GM12878 (cell line): ENCODE measurements at regions not wholly inside any gene's neighbourhood (a gene's known extent, or its start where the extent isn't known, plus 50 kb on each side); places are given as distances from the start of the nearest gene placed in this dataset.

Source experiments
- ATAC-seq: fragments of 200-7000 bp; cut with Tn5 transposase; 3 replicates; pipeline ENCODE4 v1.9.1; 2020; ENCODE audit warnings: mild to moderate bottlenecking, moderate library complexity
- BruUV-seq: library from RNA; stranded (reverse); fragments of 400-500 nt; replicated peaks from 2 replicates; lab custom pipeline; 2021; lab: Mats Ljungman, UMichigan
- CTCF ChIA-PET: fragments of 300-600 bp; sonication (Branson Sonifier 250); formaldehyde crosslinking; extraction: SDS; loops from one replicate; lab custom pipeline; 2021; ENCODE audit warnings: inconsistent platforms; lab: Yijun Ruan, JAX
- POLR2A ChIA-PET: fragments of 350-600 bp; formaldehyde crosslinking; extraction: SDS; loops from one replicate; lab custom pipeline; 2021; ENCODE audit warnings: inconsistent platforms; lab: Charles Lee
- RAD21 ChIA-PET: fragments of 300-600 bp; sonication (Branson Sonifier 250); formaldehyde crosslinking; loops from one replicate; lab custom pipeline; 2023; ENCODE audit warnings: antibody characterized with exemption; ENCODE audit not compliant: unreplicated experiment; lab: Charles Lee
- SMC1A ChIA-PET: fragments of 300-600 bp; sonication (Branson Sonifier 250); formaldehyde crosslinking; loops from one replicate; lab custom pipeline; 2023; ENCODE audit not compliant: unreplicated experiment, uncharacterized antibody; lab: Charles Lee
- DNase-seq: peaks from one replicate; pipeline ENCODE4 v3.0.0-alpha.2; 2011; ENCODE audit warnings: low read depth, low spot score
- FAIRE-seq: peaks from 3 replicates; lab custom pipeline; 2011; peaks lifted over from hg19 to GRCh38; lab: Jason Lieb, UNC
- H2AFZ ChIP-seq: 2 replicates; pipeline ENCODE4 v1.6.0; 2011; ENCODE audit warnings: low read depth, low read length, control low read depth; ENCODE audit not compliant: control insufficient read depth
- H3K27ac ChIP-seq: 2 replicates; pipeline ENCODE4 v1.5.1; 2011; ENCODE audit warnings: control low read depth; ENCODE audit not compliant: control insufficient read depth, insufficient read depth
- H3K27me3 ChIP-seq, 2 experiments: replicated peaks in 1 of 2; 2 replicates each; pipeline versions ENCODE4 v1.6.0 to v1.6.1; 2011; ENCODE audit warnings: low read length in 1 of 2; ENCODE audit not compliant: control insufficient read depth in 2 of 2, insufficient read depth in 2 of 2
- H3K36me3 ChIP-seq, 2 experiments: 2 replicates each; pipeline ENCODE4 v1.5.1; 2011; ENCODE audit warnings: low read length in 1 of 2; ENCODE audit not compliant: control insufficient read depth in 2 of 2, insufficient read depth in 2 of 2
- H3K4me1 ChIP-seq: 2 replicates; pipeline ENCODE4 v1.6.1; 2011; ENCODE audit warnings: mild to moderate bottlenecking, low read length, moderate library complexity, mixed read lengths; ENCODE audit not compliant: control insufficient read depth, insufficient read depth
- H3K4me2 ChIP-seq: 2 replicates; pipeline ENCODE4 v1.6.0; 2011; ENCODE audit warnings: control low read depth; ENCODE audit not compliant: control insufficient read depth, insufficient read depth
- H3K4me3 ChIP-seq: fragments of 200-600 bp; sonication (generic); 2 replicates; pipeline ENCODE4 v1.5.1; 2016
- H3K79me2 ChIP-seq: 2 replicates; pipeline ENCODE4 v1.6.0; 2011; ENCODE audit warnings: low read length; ENCODE audit not compliant: control insufficient read depth, insufficient read depth
- H3K9ac ChIP-seq: 2 replicates; pipeline ENCODE4 v1.8.0; 2011; ENCODE audit warnings: low read length, control low read depth, mixed read lengths; ENCODE audit not compliant: control insufficient read depth, insufficient read depth
- H3K9me3 ChIP-seq: replicated peaks from 3 replicates; pipeline ENCODE4 v1.5.1; 2011; ENCODE audit warnings: mild to moderate bottlenecking, low read length; ENCODE audit not compliant: control insufficient read depth, insufficient read depth
- H4K20me1 ChIP-seq: 2 replicates; pipeline ENCODE4 v1.6.0; 2011; ENCODE audit not compliant: control insufficient read depth, insufficient read depth
- BHLHE40 ChIP-seq, 2 experiments: fragments of 450-650 bp in 1 of 2; IDR thresholded peaks; 2 replicates each; pipeline ENCODE4 v1.6.1; 2011 to 2017; ENCODE audit warnings: low read depth in 2 of 2, borderline replicate concordance in 1 of 2, improper control_type of control experiment in 1 of 2, low read length in 1 of 2, mild to moderate bottlenecking in 1 of 2
- EED ChIP-seq: sonication (generic); IDR thresholded peaks from 2 replicates; pipeline ENCODE4 v1.6.1; 2016; ENCODE audit warnings: antibody characterized with exemption, low read depth
- ETV6 ChIP-seq, 2 experiments: fragments of 450-650 bp in 1 of 2; IDR thresholded peaks in 1 of 2; conservative IDR thresholded peaks in 1 of 2; 2 replicates each; pipeline ENCODE4 v1.6.1; 2014; ENCODE audit warnings: antibody characterized with exemption in 1 of 2, borderline replicate concordance in 1 of 2, low read depth in 1 of 2, mild to moderate bottlenecking in 1 of 2, moderate library complexity in 1 of 2
- IRF4 ChIP-seq: IDR thresholded peaks from 2 replicates; pipeline ENCODE4 v1.6.1; 2011; ENCODE audit warnings: low read depth, low read length
- KLF5 ChIP-seq: fragments of 450-650 bp; IDR thresholded peaks from 2 replicates; pipeline ENCODE4 v1.6.1; 2014; ENCODE audit warnings: mild to moderate bottlenecking; ENCODE audit not compliant: partially characterized antibody
- RAD51 ChIP-seq: fragments of 450-650 bp; IDR thresholded peaks from 2 replicates; pipeline ENCODE4 v1.6.1; 2016; ENCODE audit warnings: moderate library complexity, mild to moderate bottlenecking, inconsistent platforms
- SREBF2 ChIP-seq: IDR thresholded peaks from 2 replicates; pipeline ENCODE4 v1.6.1; 2012; ENCODE audit warnings: mild to moderate bottlenecking, low read length
- SUPT20H ChIP-seq: IDR thresholded peaks from 2 replicates; pipeline ENCODE4 v1.6.1; 2011; ENCODE audit warnings: low read depth, mild to moderate bottlenecking, low read length, moderate library complexity, borderline replicate concordance; ENCODE audit not compliant: control insufficient read depth
- TBL1XR1 ChIP-seq: IDR thresholded peaks from 2 replicates; pipeline ENCODE4 v1.6.1; 2012; ENCODE audit warnings: low read depth, low read length, improper control_type of control experiment
- ZBTB40 ChIP-seq: fragments of 450-650 bp; IDR thresholded peaks from 2 replicates; pipeline ENCODE4 v1.6.1; 2016; ENCODE audit warnings: mild to moderate bottlenecking, moderate library complexity, borderline replicate concordance
- ZNF217 ChIP-seq: fragments of 450-650 bp; IDR thresholded peaks from 2 replicates; pipeline ENCODE4 v1.6.1; 2017; ENCODE audit warnings: antibody characterized with exemption, mild to moderate bottlenecking
- ZNF384 ChIP-seq: IDR thresholded peaks from 2 replicates; pipeline ENCODE4 v1.6.1; 2012; ENCODE audit warnings: low read depth, mild to moderate bottlenecking, low read length, improper control_type of control experiment, borderline replicate concordance
- WGBS: methylation state at CpG from one replicate; pipeline ENCODE4 v1.1.6; 2016; ENCODE audit warnings: low lambda C conversion rate; ENCODE audit not compliant: insufficient replicate concordance, insufficient coverage; ENCODE audit errors: missing lambda C conversion rate; 5-methylcytosine and 5-hydroxymethylcytosine counted together
- in situ Hi-C: fragments of 300-500 bp; cut with MboI; formaldehyde crosslinking; loops from 9 replicates; pipeline ENCODE4 v1.14.3; 2018; ENCODE audit warnings: mixed read lengths
- intact Hi-C: fragments of 100-400 bp; cut with micrococcal nuclease; formaldehyde crosslinking; loops from one replicate; pipeline ENCODE4 v1.14.2; 2022; ENCODE audit not compliant: unreplicated experiment

DNA sequence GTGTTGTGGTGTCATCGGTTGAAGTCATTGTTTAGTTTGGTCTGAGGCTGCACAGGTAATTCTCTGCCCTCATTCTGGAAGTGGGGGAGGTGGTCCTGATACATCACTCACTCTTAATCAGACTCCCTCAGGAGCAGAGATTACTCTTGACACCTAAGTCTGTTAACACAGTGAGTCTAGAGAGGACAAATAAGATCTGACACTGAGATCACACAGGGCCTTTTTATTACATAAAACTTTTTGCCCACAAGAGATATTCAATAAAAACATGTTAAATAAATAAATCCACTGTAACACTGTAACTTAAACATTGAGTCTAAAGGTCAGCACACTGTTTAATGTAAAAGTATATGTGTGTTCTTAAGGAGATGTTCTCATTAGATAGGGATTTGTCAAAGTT, 57.1 kb upstream of the MBNL1 start:
- ChIA-PET RAD21 (no interaction called here), SMC1A (interaction anchor here (0.7 to 2.3 kb wide), 7 partner anchors 9 to 140 kb away, joined by 3 to 14 read pairs (median 4); no protein-coding TSS in a partner anchor), POLR2A (no interaction called here), CTCF (interaction anchor here (2.0 kb wide), 1 partner anchor 8 kb away, joined by 8 read pairs; no protein-coding TSS in a partner anchor)
- no peak for DNase-seq
- intact Hi-C loops = no loop called here
- 100% methylated on average over 1 of the region's 1 CpG for WGBS
- in situ Hi-C loops = no loop called here
- H3K4me2 ChIP-seq = no peak overlapping the region
- no peaks in the 10 kb centered on the region for H3K79me2 ChIP-seq
- H3K36me3 ChIP-seq = no peaks in the 10 kb centered on the region
- no TSS peak for BruUV-seq
- ATAC-seq = no peak
- H3K9ac ChIP-seq = no peak overlapping the region
- H3K4me1 ChIP-seq = no peaks in the 10 kb centered on the region
- no peak overlapping the region for H3K4me3 ChIP-seq
- peaks cover 3% of the 10 kb centered on the region; the same call in 2 of the 3 replicates for H3K9me3 ChIP-seq
- no peak for FAIRE-seq
- H3K27ac ChIP-seq = no peak overlapping the region
- no peak overlapping the region for H2AFZ ChIP-seq
- no peaks in the 10 kb centered on the region for H4K20me1 ChIP-seq
- no peaks in the 10 kb centered on the region for H3K27me3 ChIP-seq
- no peak for TF ChIP-seq IRF4
- TF ChIP-seq ZNF384 = no peak
- TF ChIP-seq KLF5 = no peak
- TF ChIP-seq ETV6 (conservative IDR thresholded peaks at IDR 0.05 in 1 of 2, IDR thresholded peaks at IDR 0.05 in 1 of 2; ENCODE audit: borderline replicate concordance in 1 of 2, low read depth in 1 of 2) = no peak
- no peak for TF ChIP-seq TBL1XR1
- no peak for TF ChIP-seq EED
- no peak for TF ChIP-seq RAD51
- TF ChIP-seq BHLHE40 (IDR thresholded peaks at IDR 0.05; ENCODE audit: borderline replicate concordance in 1 of 2, low read depth in 2 of 2, low read length in 1 of 2) = no peak

- Histone ChIP-seq H3K9me3 (peaks cover 3% of the 10 kb centered on the region; the same call in 2 of the 3 replicates), H3K4me2 (no peak overlapping the region), H3K4me3 (no peak overlapping the region), H4K20me1 (no peaks in the 10 kb centered on the region), H3K36me3 (no peaks in the 10 kb centered on the region), H3K27ac (no peak overlapping the region), H3K27me3 (no peaks in the 10 kb centered on the region), H3K9ac (no peak overlapping the region), H3K4me1 (no peaks in the 10 kb centered on the region), H3K79me2 (no peaks in the 10 kb centered on the region), H2AFZ (no peak overlapping the region)
- intact Hi-C loops (no loop called here), in situ Hi-C loops (no loop called here)
- ChIA-PET RAD21 (interaction anchor here (0.5 to 0.6 kb wide), 2 partner anchors 63 to 87 kb away, joined by 3 read pairs; no protein-coding TSS in a partner anchor), SMC1A (interaction anchor here (0.6 to 2.3 kb wide), 9 partner anchors 9 to 168 kb away, joined by 3 to 14 read pairs (median 3); no protein-coding TSS in a partner anchor), POLR2A (interaction anchor here (1.3 kb wide), 1 partner anchor 8 kb away, joined by 3 read pairs; no protein-coding TSS in a partner anchor), CTCF (interaction anchor here (1.0 to 1.9 kb wide), 4 partner anchors 9 to 230 kb away, joined by 3 to 6 read pairs (median 3); no protein-coding TSS in a partner anchor)
- DNase-seq (no peak), ATAC-seq (no peak), FAIRE-seq (no peak)
- BruUV-seq = no TSS peak
- TF ChIP-seq SREBF2 = no peak
- no peak for TF ChIP-seq ZNF217
- TF ChIP-seq SUPT20H = no peak
- TF ChIP-seq ZBTB40 = no peak
Observed at GRCh38 chr3:152213203-152213602, 55.5 kb upstream of the MBNL1 start.
